ENCODE measurements at regions not wholly inside any gene's neighbourhood (a gene's known extent, or its start where the extent isn't known, plus 50 kb on each side); places are given as distances from the start of the nearest gene placed in this dataset.
A peak's percentile ranks its signal among the peaks of the same experiment; 100 is the strongest.

GRCh38 chr5:30539004-30539634, 654.4 kb upstream of the CDH6 start:
- H3K4me1 ChIP-seq (replicated peaks in 1 of 4; ENCODE audit: control insufficient read depth in 3 of 4, insufficient read depth in 4 of 4, low read length in 3 of 4), result no peaks in the 10 kb centered on the region
- FAIRE-seq (no peak), DNase-seq (ENCODE audit: low read depth in 1 of 2, low spot score in 2 of 2) (no peak)
- H3K9ac ChIP-seq (replicated peaks in 1 of 4; ENCODE audit: extremely low read depth in 1 of 4, low read depth in 3 of 4, low read length in 3 of 4), result no peak overlapping the region
- no peak overlapping the region for H4K5ac ChIP-seq (ENCODE audit: insufficient read length, low read depth, low read length)
- 86% methylated on average over 4 of the region's 4 CpGs; no CpG with 5 or more reads in 1 of the 2 experiments for WGBS, 2 experiments (ENCODE audit: extremely low coverage in 1 of 2, insufficient coverage in 1 of 2, insufficient read length in 1 of 2, insufficient replicate concordance in 2 of 2, low coverage in 1 of 2, low lambda C conversion rate in 2 of 2, missing lambda C conversion rate in 1 of 2)
- no peak overlapping the region for H3K27ac ChIP-seq (ENCODE audit: low read depth, low read length)
- H3K79me2 ChIP-seq (ENCODE audit: control insufficient read depth in 1 of 2, insufficient read depth in 2 of 2, low read length in 2 of 2), result no peaks in the 10 kb centered on the region
- H2AK5ac ChIP-seq (ENCODE audit: low read depth, low read length), result no peak overlapping the region
- peak overlapping the region; percentile 72 for H2AFZ ChIP-seq (ENCODE audit: low read length)
- H3K18ac ChIP-seq (ENCODE audit: extremely low read depth, low read length), result no peak overlapping the region
- no peaks in the 10 kb centered on the region for H3K79me1 ChIP-seq (ENCODE audit: low read depth, low read length)
- no peak overlapping the region for H3K14ac ChIP-seq (ENCODE audit: insufficient read length)
- H3K4me2 ChIP-seq (ENCODE audit: insufficient read depth in 1 of 2, low read depth in 2 of 2, low read length in 2 of 2), result no peak overlapping the region
- H3K9me3 ChIP-seq (ENCODE audit: insufficient read depth in 2 of 2, low read depth in 1 of 2, low read length in 1 of 2), result no peaks in the 10 kb centered on the region
- H3K27me3 ChIP-seq (replicated peaks in 1 of 4; ENCODE audit: control insufficient read depth in 3 of 4, extremely low read depth in 1 of 4, insufficient read depth in 3 of 4, low read length in 3 of 4), result no peaks in the 10 kb centered on the region
- CTCF ChIA-PET (ENCODE audit: partially characterized antibody), result interaction anchor here (1.6 kb wide), 1 partner anchor 9 kb away, joined by 5 read pairs; no protein-coding TSS in a partner anchor
- no peak overlapping the region for H3K23ac ChIP-seq (ENCODE audit: insufficient read length)
- no peaks in the 10 kb centered on the region for H4K20me1 ChIP-seq (replicated peaks in 1 of 2; ENCODE audit: control insufficient read depth in 1 of 2, insufficient read depth in 2 of 2, low read length in 2 of 2)
- H2BK120ac ChIP-seq (replicated peaks; ENCODE audit: low read depth, low read length), result no peak overlapping the region
- H2BK20ac ChIP-seq (ENCODE audit: low read length), result no peak overlapping the region
- H3K23me2 ChIP-seq (ENCODE audit: low read depth, low read length), result no peaks in the 10 kb centered on the region
- POLR2A ChIA-PET (ENCODE audit: partially characterized antibody), result no interaction called here
- H2BK15ac ChIP-seq (ENCODE audit: low read length), result no peak overlapping the region
- TF ChIP-seq SRF (IDR thresholded peaks at IDR 0.05; ENCODE audit: low read depth, low read length), result no peak
- TF ChIP-seq YY1 (IDR thresholded peaks at IDR 0.05; ENCODE audit: low read depth, low read length), result no peak
- TF ChIP-seq ATF3 (IDR thresholded peaks at IDR 0.05; ENCODE audit: insufficient read depth, low read depth, low read length), result no peak
- no peak for TF ChIP-seq ZNF274 (IDR thresholded peaks at IDR 0.05; ENCODE audit: borderline replicate concordance, extremely low read depth, low read length)
- TF ChIP-seq RFX5 (IDR thresholded peaks at IDR 0.05; ENCODE audit: borderline replicate concordance, low read depth, low read length), result no peak
- no peak for TF ChIP-seq CHD1 (IDR thresholded peaks at IDR 0.05; ENCODE audit: low read depth, low read length)
- no peak for TF ChIP-seq POLR2A (IDR thresholded peaks at IDR 0.05; ENCODE audit: control extremely low read depth in 1 of 2, low read depth in 2 of 2, low read length in 2 of 2)
- no peak for TF ChIP-seq SP1 (IDR thresholded peaks at IDR 0.05; ENCODE audit: low read depth, low read length)
- no peak for TF ChIP-seq NANOG (IDR thresholded peaks at IDR 0.05; ENCODE audit: insufficient read depth, low read depth, low read length, poor library complexity, severe bottlenecking)
- no peak for TF ChIP-seq BCL11A (IDR thresholded peaks at IDR 0.05; ENCODE audit: low read depth in 2 of 2, low read length in 2 of 2)
- TF ChIP-seq E2F6 (IDR thresholded peaks at IDR 0.05), result no peak
- peak overlapping the region; percentile 11; the same call in 1 of the 2 replicates for H4K8ac ChIP-seq (ENCODE audit: extremely low read depth, insufficient read depth, low read length)
- H2BK5ac ChIP-seq (ENCODE audit: low read depth, low read length), result no peak overlapping the region
- no peaks in the 10 kb centered on the region for H3K36me3 ChIP-seq (ENCODE audit: control insufficient read depth in 2 of 4, insufficient read depth in 4 of 4, low read length in 3 of 4)
- H3K56ac ChIP-seq (replicated peaks; ENCODE audit: insufficient read length, low read depth, low read length), result no peak overlapping the region
- H4K91ac ChIP-seq (replicated peaks; ENCODE audit: insufficient read length, low read length), result no peak overlapping the region
- H3K4ac ChIP-seq (replicated peaks; ENCODE audit: insufficient read length, low read depth, low read length), result no peak overlapping the region
- no peak overlapping the region for H3K4me3 ChIP-seq (ENCODE audit: extremely low read depth in 1 of 4, insufficient read depth in 2 of 4, low read depth in 3 of 4, low read length in 4 of 4)
- peak overlapping the region; percentile 12 for H2BK12ac ChIP-seq (ENCODE audit: low read depth, low read length)

Measured in H1 (cell line).